ENCODE measurements at regions not wholly inside any gene's neighbourhood (a gene's known extent, or its start where the extent isn't known, plus 50 kb on each side); places are given as distances from the start of the nearest gene placed in this dataset.

DNA sequence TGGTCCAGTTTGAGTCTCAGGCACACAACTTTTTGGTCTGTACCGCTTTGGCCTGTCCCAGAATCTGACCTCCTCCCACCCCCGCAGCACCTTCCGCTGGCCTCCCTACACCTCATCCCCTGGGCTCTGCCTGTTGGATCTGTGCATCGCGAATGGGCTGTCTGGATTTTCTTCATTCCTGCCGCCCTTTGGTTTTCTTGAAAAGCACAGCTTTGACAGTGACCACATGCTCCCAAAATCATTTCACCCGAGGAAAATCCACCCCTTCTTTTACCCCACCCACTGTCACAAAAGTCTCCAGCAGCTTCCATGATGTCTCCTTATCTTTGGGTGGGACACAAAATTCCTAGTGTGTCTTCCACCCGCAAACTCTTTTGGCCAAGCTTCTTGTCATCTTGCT, 65.0 kb upstream of the SSX2IP start:
- no peak overlapping the region for H2AFZ ChIP-seq (ENCODE audit: control insufficient read depth, low read length)
- no peaks in the 10 kb centered on the region for H3K9me1 ChIP-seq (ENCODE audit: control insufficient read depth, extremely low read depth, insufficient read depth, low read length)
- H3K9me3 ChIP-seq (ENCODE audit: control insufficient read depth, low read depth, low read length), result no peaks in the 10 kb centered on the region
- H3K4me3 ChIP-seq (ENCODE audit: control insufficient read depth in 2 of 3, extremely low read depth in 1 of 3, insufficient read depth in 2 of 3, low read depth in 1 of 3, low read length in 3 of 3), result no peak overlapping the region
- no peaks in the 10 kb centered on the region for H4K20me1 ChIP-seq (ENCODE audit: control insufficient read depth, extremely low read depth, insufficient read depth, low read length)
- H3K27ac ChIP-seq (ENCODE audit: control insufficient read depth, insufficient read depth, low read length), result no peak overlapping the region
- no peaks in the 10 kb centered on the region for H3K36me3 ChIP-seq (ENCODE audit: control insufficient read depth in 2 of 2, extremely low read depth in 1 of 2, insufficient read depth in 2 of 2, low read length in 2 of 2)
- H3K4me2 ChIP-seq (ENCODE audit: control insufficient read depth, extremely low read depth, insufficient read depth, low read depth, low read length), result no peak overlapping the region
- H3K9ac ChIP-seq (ENCODE audit: control insufficient read depth, extremely low read depth, insufficient read depth, low read length), result no peak overlapping the region
- TF ChIP-seq EZH2 (IDR thresholded peaks at IDR 0.05; ENCODE audit: low read length), result no peak
- TF ChIP-seq, protein P1, sequence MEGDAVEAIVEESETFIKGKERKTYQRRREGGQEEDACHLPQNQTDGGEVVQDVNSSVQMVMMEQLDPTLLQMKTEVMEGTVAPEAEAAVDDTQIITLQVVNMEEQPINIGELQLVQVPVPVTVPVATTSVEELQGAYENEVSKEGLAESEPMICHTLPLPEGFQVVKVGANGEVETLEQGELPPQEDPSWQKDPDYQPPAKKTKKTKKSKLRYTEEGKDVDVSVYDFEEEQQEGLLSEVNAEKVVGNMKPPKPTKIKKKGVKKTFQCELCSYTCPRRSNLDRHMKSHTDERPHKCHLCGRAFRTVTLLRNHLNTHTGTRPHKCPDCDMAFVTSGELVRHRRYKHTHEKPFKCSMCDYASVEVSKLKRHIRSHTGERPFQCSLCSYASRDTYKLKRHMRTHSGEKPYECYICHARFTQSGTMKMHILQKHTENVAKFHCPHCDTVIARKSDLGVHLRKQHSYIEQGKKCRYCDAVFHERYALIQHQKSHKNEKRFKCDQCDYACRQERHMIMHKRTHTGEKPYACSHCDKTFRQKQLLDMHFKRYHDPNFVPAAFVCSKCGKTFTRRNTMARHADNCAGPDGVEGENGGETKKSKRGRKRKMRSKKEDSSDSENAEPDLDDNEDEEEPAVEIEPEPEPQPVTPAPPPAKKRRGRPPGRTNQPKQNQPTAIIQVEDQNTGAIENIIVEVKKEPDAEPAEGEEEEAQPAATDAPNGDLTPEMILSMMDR (optimal IDR thresholded peaks at IDR 0.05 in 1 of 3, IDR thresholded peaks at IDR 0.05 in 1 of 3, conservative IDR thresholded peaks at IDR 0.05 in 1 of 3; ENCODE audit: extremely low read depth in 1 of 3, insufficient read depth in 2 of 3, low read length in 3 of 3), result no peak
- H3K27me3 ChIP-seq (ENCODE audit: control insufficient read depth, extremely low read depth, insufficient read depth, low read length), result no peaks in the 10 kb centered on the region
- FAIRE-seq (no peak), DNase-seq (ENCODE audit: low read depth, low spot score) (no peak)
- dilution Hi-C loops (cut with MboI; ENCODE audit: extremely low pct_ligation_motif_present, low sequenced_read_pairs), result no loop called here
- peaks cover 6% of the 10 kb centered on the region for H3K4me1 ChIP-seq (ENCODE audit: control insufficient read depth, extremely low read depth, insufficient read depth, low read length)
- H3K79me2 ChIP-seq (ENCODE audit: control insufficient read depth, insufficient read depth, low read length), result no peaks in the 10 kb centered on the region

DNA sequence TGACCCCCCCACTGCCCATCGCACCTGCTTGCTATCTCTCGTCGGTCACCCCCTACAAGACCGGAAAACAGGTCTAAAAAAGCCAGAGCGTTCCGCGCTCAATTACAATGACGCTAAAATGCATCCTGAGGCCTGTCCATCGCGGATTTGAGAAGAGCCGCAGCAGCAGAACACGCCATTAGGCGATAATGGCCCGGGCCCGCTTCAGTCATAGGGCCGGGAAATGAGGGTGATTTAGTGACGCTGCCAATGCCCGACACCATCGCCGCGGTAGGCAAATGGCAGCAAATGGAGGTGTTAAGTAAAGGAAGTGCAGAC, 64.1 kb upstream of the SSX2IP start:
- no peaks in the 10 kb centered on the region for H3K79me2 ChIP-seq (ENCODE audit: control insufficient read depth, insufficient read depth, low read length)
- no peak overlapping the region for H3K4me2 ChIP-seq (ENCODE audit: control insufficient read depth, extremely low read depth, insufficient read depth, low read depth, low read length)
- no peaks in the 10 kb centered on the region for H3K36me3 ChIP-seq (ENCODE audit: control insufficient read depth in 2 of 2, extremely low read depth in 1 of 2, insufficient read depth in 2 of 2, low read length in 2 of 2)
- no peaks in the 10 kb centered on the region for H4K20me1 ChIP-seq (ENCODE audit: control insufficient read depth, extremely low read depth, insufficient read depth, low read length)
- TF ChIP-seq EZH2 (IDR thresholded peaks at IDR 0.05; ENCODE audit: low read length), result no peak
- TF ChIP-seq, protein P1 (optimal IDR thresholded peaks at IDR 0.05 in 1 of 3, IDR thresholded peaks at IDR 0.05 in 1 of 3, conservative IDR thresholded peaks at IDR 0.05 in 1 of 3; ENCODE audit: extremely low read depth in 1 of 3, insufficient read depth in 2 of 3, low read length in 3 of 3), result no peak
- no peaks in the 10 kb centered on the region for H3K9me1 ChIP-seq (ENCODE audit: control insufficient read depth, extremely low read depth, insufficient read depth, low read length)
- dilution Hi-C loops (cut with MboI; ENCODE audit: extremely low pct_ligation_motif_present, low sequenced_read_pairs), result no loop called here
- no peaks in the 10 kb centered on the region for H3K9me3 ChIP-seq (ENCODE audit: control insufficient read depth, low read depth, low read length)
- H3K27ac ChIP-seq (ENCODE audit: control insufficient read depth, insufficient read depth, low read length), result no peak overlapping the region
- FAIRE-seq, result no peak
- H3K27me3 ChIP-seq (ENCODE audit: control insufficient read depth, extremely low read depth, insufficient read depth, low read length), result no peaks in the 10 kb centered on the region
- H2AFZ ChIP-seq (ENCODE audit: control insufficient read depth, low read length), result no peak overlapping the region
- H3K4me3 ChIP-seq (ENCODE audit: control insufficient read depth in 2 of 3, extremely low read depth in 1 of 3, insufficient read depth in 2 of 3, low read depth in 1 of 3, low read length in 3 of 3), result no peak overlapping the region
- DNase-seq (ENCODE audit: low read depth, low spot score), result no peak
- peaks cover 14% of the 10 kb centered on the region for H3K4me1 ChIP-seq (ENCODE audit: control insufficient read depth, extremely low read depth, insufficient read depth, low read length)
- H3K9ac ChIP-seq (ENCODE audit: control insufficient read depth, extremely low read depth, insufficient read depth, low read length), result no peak overlapping the region
